ENCODE measurements at regions not wholly inside any gene's neighbourhood (a gene's known extent, or its start where the extent isn't known, plus 50 kb on each side); places are given as distances from the start of the nearest gene placed in this dataset.

DNA sequence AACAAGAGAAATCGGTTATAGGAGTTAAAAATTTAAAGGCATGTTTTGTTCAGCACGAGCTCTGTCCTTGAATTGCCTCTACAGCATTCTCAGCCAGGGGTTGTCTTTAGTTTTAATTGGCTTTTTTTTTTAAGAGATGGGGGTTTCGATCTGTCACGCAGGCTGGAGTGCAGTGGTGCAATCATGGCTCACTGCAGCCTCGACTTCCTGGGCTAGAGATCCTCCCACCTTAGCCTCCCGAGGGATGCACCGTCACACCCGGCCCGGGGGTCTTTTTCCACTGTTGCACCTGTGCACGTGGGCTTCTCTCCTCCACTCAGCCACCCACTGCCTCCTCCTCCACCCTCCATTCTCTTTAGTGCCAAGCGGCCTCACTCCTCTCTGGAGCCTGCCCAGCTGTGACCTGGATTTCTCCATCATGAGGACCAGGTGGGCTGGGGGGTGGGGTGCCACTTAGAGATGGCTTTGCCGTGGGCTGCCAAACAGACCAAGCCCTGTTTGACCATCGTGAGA, 106.8 kb upstream of the SEC14L1 start:
- Histone ChIP-seq H3K4me3 (no peak overlapping the region), H3K4me2 (no peak overlapping the region), H2AFZ (no peak overlapping the region), H3K4me1 (replicated peaks; ENCODE audit: insufficient read depth) (no peaks in the 10 kb centered on the region), H3K79me2 (ENCODE audit: low read depth) (no peaks in the 10 kb centered on the region), H3K9me3 (ENCODE audit: insufficient read depth, low read depth) (no peaks in the 10 kb centered on the region), H3K27me3 (ENCODE audit: insufficient read depth, low read depth) (peaks cover 7% of the 10 kb centered on the region; the same call in 1 of the 2 replicates), H3K27ac (no peak overlapping the region), H3F3A (ENCODE audit: insufficient read depth, low read depth) (no peaks in the 10 kb centered on the region), H3K9me2 (ENCODE audit: insufficient read depth) (no peaks in the 10 kb centered on the region), H3K36me3 (ENCODE audit: low read depth) (no peaks in the 10 kb centered on the region), H4K20me1 (ENCODE audit: insufficient read depth) (no peaks in the 10 kb centered on the region)
- intact Hi-C loops (cut with micrococcal nuclease; ENCODE audit: unreplicated experiment) = no loop called here
- CTCF ChIA-PET = no interaction called here
- BruUV-seq (replicated peaks) = no TSS peak
- TF ChIP-seq, protein P1, sequence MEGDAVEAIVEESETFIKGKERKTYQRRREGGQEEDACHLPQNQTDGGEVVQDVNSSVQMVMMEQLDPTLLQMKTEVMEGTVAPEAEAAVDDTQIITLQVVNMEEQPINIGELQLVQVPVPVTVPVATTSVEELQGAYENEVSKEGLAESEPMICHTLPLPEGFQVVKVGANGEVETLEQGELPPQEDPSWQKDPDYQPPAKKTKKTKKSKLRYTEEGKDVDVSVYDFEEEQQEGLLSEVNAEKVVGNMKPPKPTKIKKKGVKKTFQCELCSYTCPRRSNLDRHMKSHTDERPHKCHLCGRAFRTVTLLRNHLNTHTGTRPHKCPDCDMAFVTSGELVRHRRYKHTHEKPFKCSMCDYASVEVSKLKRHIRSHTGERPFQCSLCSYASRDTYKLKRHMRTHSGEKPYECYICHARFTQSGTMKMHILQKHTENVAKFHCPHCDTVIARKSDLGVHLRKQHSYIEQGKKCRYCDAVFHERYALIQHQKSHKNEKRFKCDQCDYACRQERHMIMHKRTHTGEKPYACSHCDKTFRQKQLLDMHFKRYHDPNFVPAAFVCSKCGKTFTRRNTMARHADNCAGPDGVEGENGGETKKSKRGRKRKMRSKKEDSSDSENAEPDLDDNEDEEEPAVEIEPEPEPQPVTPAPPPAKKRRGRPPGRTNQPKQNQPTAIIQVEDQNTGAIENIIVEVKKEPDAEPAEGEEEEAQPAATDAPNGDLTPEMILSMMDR (conservative IDR thresholded peaks at IDR 0.05) = no peak
- no peak for TF ChIP-seq EZH2 (IDR thresholded peaks at IDR 0.05; ENCODE audit: low read depth)
- no peak for DNase-seq
- POLR2A ChIA-PET (ENCODE audit: unreplicated experiment) = no interaction called here

DNA sequence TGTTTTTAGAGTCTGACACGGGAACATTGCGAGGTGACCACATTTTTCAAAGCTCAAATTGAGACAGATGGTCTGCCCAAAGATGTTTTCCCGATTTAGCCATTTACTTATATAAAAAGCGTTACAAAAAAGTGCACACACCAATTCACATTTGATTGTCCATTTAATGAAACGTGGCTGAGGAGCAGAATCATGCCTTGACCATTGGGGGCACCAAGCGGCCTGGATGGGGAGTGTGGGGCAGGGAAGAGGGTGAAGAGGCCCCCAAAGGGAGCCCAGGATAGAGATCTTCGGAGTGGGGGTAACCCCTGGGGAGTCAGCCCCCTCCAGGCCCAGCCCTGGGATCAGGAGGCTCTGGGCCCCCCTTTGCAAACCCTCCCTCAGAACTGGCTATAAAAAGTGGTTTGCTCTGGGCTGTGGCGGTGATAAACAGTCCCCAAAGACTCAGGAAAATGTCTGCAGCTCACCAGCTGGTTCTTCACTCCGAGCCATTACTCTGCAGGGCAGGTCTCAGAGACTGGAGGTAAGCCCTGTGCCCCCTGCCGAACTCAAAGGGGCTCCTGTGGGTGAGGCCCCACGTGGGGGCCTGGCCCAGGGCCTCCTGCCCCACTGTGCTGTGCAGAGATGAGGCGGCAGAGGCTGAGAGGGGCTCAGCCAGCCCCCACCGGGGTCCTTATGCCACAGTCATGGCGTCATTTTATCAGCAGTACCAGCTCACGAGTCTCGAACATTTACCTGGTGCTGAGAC, 105.9 kb upstream of the SEC14L1 start:
- POLR2A ChIA-PET (ENCODE audit: unreplicated experiment) = no interaction called here
- CTCF ChIA-PET = interaction anchor here (0.6 kb wide), 1 partner anchor 1327 kb away, joined by 5 read pairs; no protein-coding TSS in a partner anchor
- no peak for DNase-seq

DNA sequence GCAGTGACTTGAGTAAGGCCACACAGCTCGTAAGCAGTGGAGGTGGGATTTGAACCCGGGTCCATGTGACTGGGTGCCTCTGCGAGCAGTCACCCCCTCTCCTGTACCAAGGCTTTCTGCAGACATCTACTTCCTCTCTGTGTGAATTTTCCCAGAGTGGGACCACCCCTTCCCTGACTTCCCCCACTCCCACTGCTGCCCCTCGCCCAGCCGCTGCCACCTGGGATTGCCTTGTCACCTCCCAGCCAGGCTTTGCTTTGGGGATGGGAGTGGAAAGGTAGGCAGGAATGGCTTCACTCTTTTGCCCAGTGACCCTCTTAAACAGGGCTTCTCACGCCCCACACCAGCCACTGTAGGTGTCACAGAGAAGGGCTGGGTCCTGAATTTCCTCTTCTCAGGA, 105.2 kb upstream of the SEC14L1 start:
- Histone ChIP-seq H3K9me2 (ENCODE audit: insufficient read depth) (no peaks in the 10 kb centered on the region), H3K4me3 (no peak overlapping the region), H3K79me2 (ENCODE audit: low read depth) (no peaks in the 10 kb centered on the region), H3K9me3 (ENCODE audit: insufficient read depth, low read depth) (no peaks in the 10 kb centered on the region), H3F3A (ENCODE audit: insufficient read depth, low read depth) (no peaks in the 10 kb centered on the region), H2AFZ (no peak overlapping the region), H3K27ac (no peak overlapping the region), H3K27me3 (ENCODE audit: insufficient read depth, low read depth) (peaks cover 4% of the 10 kb centered on the region; the same call in 1 of the 2 replicates), H4K20me1 (ENCODE audit: insufficient read depth) (no peaks in the 10 kb centered on the region), H3K36me3 (ENCODE audit: low read depth) (no peaks in the 10 kb centered on the region), H3K4me2 (no peak overlapping the region), H3K4me1 (replicated peaks; ENCODE audit: insufficient read depth) (no peaks in the 10 kb centered on the region)
- BruUV-seq (replicated peaks) = no TSS peak
- ChIA-PET CTCF (interaction anchor here (0.6 kb wide), 1 partner anchor 1326 kb away, joined by 5 read pairs; no protein-coding TSS in a partner anchor), POLR2A (ENCODE audit: unreplicated experiment) (no interaction called here)
- intact Hi-C loops (cut with micrococcal nuclease; ENCODE audit: unreplicated experiment) = no loop called here
- TF ChIP-seq EZH2 (IDR thresholded peaks at IDR 0.05; ENCODE audit: low read depth) = no peak
- TF ChIP-seq, protein P1 (conservative IDR thresholded peaks at IDR 0.05) = no peak
- no peak for DNase-seq

More for the DNA sequence above, 105.9 kb upstream of the SEC14L1 start:
- BruUV-seq (replicated peaks) = no TSS peak
- no peaks in the 10 kb centered on the region for H3K4me1 ChIP-seq (replicated peaks; ENCODE audit: insufficient read depth)
- H3K79me2 ChIP-seq (ENCODE audit: low read depth) = no peaks in the 10 kb centered on the region
- H3K27ac ChIP-seq = no peak overlapping the region
- no peaks in the 10 kb centered on the region for H3K36me3 ChIP-seq (ENCODE audit: low read depth)
- no peaks in the 10 kb centered on the region for H3K9me2 ChIP-seq (ENCODE audit: insufficient read depth)
- H3F3A ChIP-seq (ENCODE audit: insufficient read depth, low read depth) = no peaks in the 10 kb centered on the region
- H3K9me3 ChIP-seq (ENCODE audit: insufficient read depth, low read depth) = no peaks in the 10 kb centered on the region
- TF ChIP-seq EZH2 (IDR thresholded peaks at IDR 0.05; ENCODE audit: low read depth) = no peak
- TF ChIP-seq, protein P1 (conservative IDR thresholded peaks at IDR 0.05) = no peak
- no peak overlapping the region for H3K4me3 ChIP-seq
- H2AFZ ChIP-seq = no peak overlapping the region
- intact Hi-C loops (cut with micrococcal nuclease; ENCODE audit: unreplicated experiment) = no loop called here
- peaks cover 4% of the 10 kb centered on the region; the same call in 1 of the 2 replicates for H3K27me3 ChIP-seq (ENCODE audit: insufficient read depth, low read depth)
- no peak overlapping the region for H3K4me2 ChIP-seq
- H4K20me1 ChIP-seq (ENCODE audit: insufficient read depth) = no peaks in the 10 kb centered on the region
